ENCODE measurements at regions not wholly inside any gene's neighbourhood (a gene's known extent, or its start where the extent isn't known, plus 50 kb on each side); places are given as distances from the start of the nearest gene placed in this dataset.

DNA sequence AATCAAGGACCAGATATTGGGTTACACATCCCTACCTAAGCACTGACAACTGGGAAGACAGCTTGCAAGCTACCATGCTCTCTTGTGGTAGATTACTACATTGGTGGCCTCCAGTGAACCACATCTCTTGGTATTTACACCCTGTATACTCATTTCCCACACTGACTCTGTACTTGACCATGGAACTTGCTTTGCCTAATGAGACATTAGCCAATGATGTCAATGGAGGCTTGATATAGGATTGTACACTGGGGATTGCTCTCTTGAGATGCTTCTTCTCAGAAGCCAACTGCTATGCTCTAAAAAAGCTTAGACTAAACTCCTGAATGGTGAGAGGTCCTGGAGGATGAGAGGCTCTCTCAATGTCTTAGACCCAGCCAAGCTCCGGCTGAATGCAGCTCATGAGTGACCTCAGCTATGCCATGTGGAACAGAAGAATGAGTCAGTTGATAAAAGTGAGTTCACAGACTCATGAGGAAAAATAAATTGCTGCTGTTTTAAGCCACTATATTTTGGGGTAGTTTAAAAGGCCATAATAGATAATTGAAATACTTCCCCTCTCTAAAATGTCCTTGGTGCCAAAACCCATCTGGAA lies 61.5 kb upstream of the GALNT15 start:
- TF ChIP-seq CTCF (optimal IDR thresholded peaks at IDR 0.05 in 1 of 3, IDR thresholded peaks at IDR 0.05 in 1 of 3, conservative IDR thresholded peaks at IDR 0.05 in 1 of 3; ENCODE audit: extremely low read depth in 1 of 3, insufficient read depth in 2 of 3, low read length in 3 of 3) (no peak), EZH2 (IDR thresholded peaks at IDR 0.05; ENCODE audit: low read length) (no peak)

Measured in keratinocyte (primary cell).